Esophagus muscularis mucosa (tissue), 3 donors: ENCODE measurements at regions not wholly inside any gene's neighbourhood (a gene's known extent, or its start where the extent isn't known, plus 50 kb on each side); places are given as distances from the start of the nearest gene placed in this dataset.
"Not testable (repeated sequence)": the region's sequence is repeated elsewhere in the genome, so short reads cannot be mapped to it uniquely, and the experiment has no call there.

Source experiments
- POLR2A ChIP-seq: fragments of 450-650 bp; IDR thresholded peaks from one replicate; pipeline ENCODE4 v1.6.1; 2017; ENCODE audit warnings: antibody characterized with exemption, moderate library complexity, mild to moderate bottlenecking, low read depth
- TF ChIP-seq, protein P1 (sequence below), 3 experiments: fragments of 200-600 bp in 2 of 3; fragments of 450-650 bp in 1 of 3; sonication (generic) in 2 of 3; IDR thresholded peaks; one replicate each; pipeline ENCODE4 v1.5.1; 2017 to 2019; ENCODE audit warnings: antibody characterized with exemption in 3 of 3, mild to moderate bottlenecking in 2 of 3, moderate library complexity in 1 of 3

DNA sequence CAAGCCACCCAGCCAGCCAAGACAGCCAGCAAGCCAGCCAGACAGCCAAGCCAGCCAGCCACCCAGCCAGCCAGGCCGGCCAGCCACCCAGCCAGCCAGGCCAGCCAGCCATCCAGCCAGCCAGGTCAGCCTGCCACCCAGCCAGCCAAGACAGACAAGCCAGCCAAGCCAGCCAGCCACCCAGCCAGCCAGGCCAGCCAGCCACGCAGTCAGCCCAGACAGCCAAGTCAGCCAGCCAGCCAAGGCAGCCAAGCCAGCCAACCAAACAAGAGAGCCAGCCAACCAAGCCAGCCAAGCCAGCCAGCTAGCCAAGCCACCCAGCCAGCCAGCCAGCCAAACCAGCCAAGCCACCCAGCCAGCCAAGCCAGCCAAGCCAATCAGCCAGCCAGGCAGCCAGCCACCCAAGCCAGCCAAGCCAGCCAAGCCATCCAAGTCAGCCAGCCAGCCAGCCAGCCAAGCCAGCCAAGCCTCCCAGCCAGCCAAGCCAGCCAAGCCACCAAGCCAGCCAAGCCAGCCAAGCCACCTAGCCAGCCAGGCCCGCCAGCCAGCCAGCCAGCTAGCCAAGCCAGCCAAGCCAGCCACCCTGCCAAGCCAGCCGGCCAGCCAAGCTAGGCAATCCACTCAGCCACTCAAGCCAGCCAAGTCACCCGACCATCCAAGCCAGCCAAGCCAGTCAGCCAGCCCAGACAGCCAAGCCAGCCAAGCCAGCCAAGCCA is 1599.9 kb downstream of the RPIA start:
- TF ChIP-seq, protein P1, sequence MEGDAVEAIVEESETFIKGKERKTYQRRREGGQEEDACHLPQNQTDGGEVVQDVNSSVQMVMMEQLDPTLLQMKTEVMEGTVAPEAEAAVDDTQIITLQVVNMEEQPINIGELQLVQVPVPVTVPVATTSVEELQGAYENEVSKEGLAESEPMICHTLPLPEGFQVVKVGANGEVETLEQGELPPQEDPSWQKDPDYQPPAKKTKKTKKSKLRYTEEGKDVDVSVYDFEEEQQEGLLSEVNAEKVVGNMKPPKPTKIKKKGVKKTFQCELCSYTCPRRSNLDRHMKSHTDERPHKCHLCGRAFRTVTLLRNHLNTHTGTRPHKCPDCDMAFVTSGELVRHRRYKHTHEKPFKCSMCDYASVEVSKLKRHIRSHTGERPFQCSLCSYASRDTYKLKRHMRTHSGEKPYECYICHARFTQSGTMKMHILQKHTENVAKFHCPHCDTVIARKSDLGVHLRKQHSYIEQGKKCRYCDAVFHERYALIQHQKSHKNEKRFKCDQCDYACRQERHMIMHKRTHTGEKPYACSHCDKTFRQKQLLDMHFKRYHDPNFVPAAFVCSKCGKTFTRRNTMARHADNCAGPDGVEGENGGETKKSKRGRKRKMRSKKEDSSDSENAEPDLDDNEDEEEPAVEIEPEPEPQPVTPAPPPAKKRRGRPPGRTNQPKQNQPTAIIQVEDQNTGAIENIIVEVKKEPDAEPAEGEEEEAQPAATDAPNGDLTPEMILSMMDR (IDR thresholded peaks at IDR 0.05): not testable (repeated sequence)
- TF ChIP-seq POLR2A: not testable (repeated sequence)
